ENCODE measurements at regions not wholly inside any gene's neighbourhood (a gene's known extent, or its start where the extent isn't known, plus 50 kb on each side); places are given as distances from the start of the nearest gene placed in this dataset.
"Not testable (repeated sequence)": the region's sequence is repeated elsewhere in the genome, so short reads cannot be mapped to it uniquely, and the experiment has no call there.

DNA sequence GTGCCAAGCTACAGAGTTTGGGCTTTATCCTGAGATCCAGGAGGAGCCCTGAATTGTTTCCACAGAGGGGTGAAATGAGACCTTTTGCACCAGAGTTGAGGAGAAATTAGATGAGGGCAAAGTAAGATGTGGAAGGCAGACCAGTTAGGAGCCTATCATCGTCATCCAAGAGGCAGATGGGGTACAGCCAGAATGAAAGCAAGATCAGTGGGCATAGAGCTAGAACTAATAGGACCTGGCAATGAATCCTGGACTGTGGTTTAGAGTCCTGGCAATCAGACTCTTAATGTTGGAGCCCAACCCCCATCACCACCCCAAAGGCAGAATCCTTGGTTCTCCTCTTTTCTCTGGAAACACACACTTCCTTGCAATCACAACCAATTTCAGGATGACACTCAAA is 166.6 kb upstream of the HMGA2 start:
- DNase-seq: no peak

DNA sequence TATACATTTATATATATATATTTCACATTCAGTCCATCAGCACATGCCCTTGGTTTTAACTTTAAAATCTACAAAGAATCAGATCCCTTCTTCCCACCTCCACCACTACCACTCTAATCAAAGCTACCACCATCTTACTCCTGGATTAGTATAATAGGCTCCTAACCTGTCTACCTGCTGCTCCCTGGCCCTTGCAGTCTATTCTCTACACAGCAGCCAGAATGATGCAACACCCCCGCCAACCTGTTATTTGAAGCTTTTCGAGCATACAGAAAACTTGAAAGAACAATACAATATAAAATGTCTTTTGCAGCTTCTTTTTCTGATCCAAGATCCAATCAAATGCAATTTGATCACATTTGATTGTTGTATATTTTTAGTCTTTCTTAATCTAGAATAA is 165.9 kb upstream of the HMGA2 start:
- no peak for DNase-seq

DNA sequence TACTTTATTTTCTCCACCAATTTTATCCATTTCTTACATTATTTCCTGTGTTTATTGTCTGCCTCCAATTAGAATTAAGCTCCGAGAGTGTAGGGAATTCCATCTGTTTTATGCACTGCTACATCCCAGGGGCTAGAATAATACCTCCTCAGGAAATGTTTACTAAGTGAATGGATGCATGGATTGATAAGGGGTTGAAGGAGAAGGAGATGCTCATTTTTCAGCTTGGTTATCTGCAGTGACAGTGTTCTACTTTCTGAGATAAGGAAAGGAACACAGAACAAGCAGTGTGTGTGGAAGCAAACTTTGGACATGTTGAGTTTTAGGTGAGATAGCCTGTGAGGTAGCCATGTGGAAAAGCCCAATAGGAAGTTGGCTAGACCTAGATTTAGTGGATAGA is 164.6 kb upstream of the HMGA2 start:
- DNase-seq: no peak

DNA sequence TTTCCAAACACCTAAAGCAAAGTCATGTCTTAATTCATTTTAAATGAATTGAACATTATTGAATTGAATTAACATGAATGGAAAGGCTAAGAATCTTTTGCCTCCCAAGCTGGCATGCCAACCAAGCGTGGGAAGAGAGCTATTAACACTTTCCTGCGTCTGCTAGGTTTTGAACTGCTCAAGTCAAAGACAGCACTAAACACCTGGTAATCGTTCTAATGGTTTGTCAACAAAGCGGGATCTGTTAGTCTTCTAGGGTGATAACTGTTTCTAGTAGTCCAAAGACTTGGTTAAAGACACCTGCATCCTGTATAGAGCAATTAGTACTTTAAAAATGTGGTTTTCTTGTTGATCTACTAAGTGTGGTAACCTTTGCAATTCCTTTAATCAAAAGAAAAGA is 164.2 kb upstream of the HMGA2 start:
- DNase-seq: no peak

DNA sequence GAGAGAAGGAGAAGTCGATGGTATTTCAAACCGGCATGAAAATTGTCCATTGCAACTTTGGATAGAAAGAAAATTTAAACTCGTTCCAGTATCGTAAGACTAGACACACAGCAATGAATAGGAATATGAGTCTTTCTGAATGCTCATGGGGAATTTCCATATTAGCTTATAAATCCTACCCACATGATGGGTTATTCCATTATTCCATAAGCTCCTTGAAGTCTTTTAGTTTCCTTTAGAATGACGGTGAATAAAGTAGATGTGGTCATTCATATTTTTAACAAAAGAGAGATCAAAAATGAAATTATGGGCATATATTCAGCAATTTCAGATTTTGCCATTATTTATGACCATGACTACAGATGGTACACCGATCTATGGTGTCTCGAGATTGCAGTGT is 163.4 kb upstream of the HMGA2 start:
- no peak for DNase-seq

DNA sequence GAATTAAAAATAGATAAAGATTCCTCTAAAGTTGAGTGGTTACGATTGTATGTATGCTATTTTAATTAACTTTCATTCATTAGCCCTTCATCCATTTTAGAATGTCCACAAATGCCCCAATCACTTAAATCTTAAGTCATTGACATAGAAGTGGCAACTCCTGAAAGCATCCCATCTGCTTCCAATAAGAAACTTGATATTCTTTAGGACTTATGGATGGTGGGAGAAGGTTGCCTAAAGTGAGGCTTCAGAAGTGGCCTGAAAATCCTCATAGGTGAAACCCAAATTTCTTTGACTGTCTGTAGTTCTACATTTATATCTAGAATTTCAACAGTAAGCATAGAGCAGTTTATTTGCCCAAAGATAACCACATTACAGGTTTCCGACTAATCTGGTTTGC is 161.7 kb upstream of the HMGA2 start:
- DNase-seq: no peak

DNA sequence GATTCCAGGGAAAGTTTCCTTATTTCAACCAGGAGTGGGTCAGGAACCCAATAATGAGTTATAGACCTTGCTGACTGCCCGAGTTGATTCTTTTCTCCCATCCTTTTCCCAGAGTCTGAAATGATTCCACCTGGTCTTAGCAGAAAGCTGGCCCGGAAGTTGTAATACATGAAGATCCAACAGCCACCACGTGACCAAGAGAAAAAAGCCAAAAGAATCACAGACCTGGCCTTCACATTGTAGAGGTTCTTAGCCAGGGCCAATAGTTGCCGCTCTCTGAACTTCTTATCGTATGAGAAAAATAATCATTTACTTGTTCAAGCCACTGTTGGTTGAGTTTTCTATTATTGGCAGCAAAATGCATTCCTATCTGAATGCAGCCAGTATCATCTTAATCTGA is 161.2 kb upstream of the HMGA2 start:
- DNase-seq: no peak

DNA sequence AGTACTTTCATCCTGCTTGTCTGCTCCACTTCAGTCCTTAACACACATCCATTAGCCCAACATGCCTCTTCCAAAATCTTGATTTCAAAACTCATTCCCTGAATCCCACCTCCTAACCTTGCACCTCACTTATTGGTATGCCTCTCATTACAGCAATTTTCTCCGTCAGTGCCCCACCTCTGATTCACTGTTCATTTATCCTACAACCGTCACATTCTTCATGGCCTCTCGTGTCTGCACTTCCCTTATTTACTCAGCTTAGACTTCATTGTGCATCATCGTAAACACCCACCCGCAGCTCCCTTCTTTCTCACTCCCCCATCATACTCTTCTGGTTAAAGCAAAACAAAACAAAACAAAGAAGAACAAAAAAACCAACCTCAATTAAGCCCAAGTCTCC is 160.6 kb upstream of the HMGA2 start:
- DNase-seq: no peak

DNA sequence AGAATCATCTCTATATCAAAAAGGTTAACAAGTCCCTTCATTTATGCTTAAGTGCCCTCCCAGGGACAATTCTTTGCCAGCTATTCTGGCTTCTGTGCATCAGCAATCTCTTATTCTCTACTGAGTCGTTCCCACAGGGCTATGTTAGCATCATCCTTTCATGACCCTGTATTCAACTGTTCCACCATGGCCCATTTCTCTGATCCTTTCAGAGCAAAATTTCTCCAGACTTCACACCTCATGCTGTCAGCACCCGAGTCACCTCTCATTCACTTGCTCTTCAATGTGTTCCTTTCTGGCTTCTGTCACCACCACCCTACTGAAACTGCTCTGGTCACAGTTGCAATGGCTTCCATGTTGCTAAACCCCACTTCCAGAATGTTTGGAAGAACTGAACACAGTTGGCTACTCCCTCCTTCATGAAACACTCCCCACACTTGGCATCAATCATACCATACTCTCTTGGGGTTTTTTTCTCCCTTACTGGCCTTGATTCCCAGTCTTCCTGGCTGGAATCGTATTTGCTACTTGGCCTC is 159.5 kb upstream of the HMGA2 start:
- no peak for DNase-seq

DNA sequence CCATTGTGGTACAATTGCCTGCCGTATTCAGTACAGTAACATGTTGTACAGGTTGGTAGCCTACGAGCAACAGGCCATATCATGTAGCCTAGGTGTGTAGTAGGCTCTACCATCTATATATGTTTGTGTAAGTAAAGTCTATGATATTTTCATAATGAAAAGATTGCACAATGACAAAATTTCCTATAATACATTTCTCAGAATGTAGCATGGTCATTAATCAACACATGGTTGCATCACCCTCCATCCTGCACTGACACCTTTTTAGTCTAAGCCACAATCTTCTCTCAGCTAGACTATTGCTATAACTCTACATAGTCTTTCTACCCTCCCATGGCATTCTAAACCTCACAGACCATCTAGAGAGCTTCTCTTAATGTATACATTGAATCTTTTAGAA is 158.5 kb upstream of the HMGA2 start:
- DNase-seq: no peak

DNA sequence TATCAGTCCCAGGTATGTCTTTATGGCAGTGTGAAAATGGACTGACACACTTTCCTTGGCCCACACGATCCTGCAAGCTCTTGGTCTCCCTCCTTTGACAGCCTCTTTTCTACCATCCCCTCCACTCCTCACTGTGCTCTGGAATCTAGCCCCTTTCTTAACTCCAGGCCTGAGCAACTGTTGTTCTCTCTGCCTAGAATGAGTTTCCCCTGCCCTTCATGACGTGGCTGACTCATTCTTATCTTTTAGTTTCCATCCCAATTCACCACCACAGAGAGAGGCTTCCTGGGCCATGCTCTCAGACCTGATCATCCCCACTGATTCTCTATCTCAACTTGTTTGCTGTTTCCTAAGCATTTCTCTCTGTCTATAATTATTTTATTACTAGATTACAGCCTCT is 157.4 kb upstream of the HMGA2 start:
- peak; percentile 30 for DNase-seq

DNA sequence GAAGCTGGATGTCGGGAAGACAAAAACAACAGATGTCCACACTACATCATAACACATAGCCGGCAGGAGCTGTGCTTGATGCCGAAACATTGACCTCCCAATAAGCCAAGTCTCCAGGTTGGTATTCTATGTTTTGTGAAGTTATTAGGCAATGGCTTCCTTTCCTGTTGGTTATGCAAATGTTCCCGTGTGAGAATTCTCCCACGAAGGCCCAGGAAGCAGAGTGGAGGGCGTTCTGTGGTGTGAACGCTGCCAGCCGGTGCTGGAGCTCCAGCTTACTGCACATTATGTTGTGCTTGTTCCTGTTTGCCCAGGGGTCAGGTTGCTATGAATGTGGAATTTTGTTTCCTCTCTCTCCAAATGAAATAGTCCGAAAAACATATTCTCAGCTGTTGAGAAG is 156.4 kb upstream of the HMGA2 start:
- DNase-seq: no peak

DNA sequence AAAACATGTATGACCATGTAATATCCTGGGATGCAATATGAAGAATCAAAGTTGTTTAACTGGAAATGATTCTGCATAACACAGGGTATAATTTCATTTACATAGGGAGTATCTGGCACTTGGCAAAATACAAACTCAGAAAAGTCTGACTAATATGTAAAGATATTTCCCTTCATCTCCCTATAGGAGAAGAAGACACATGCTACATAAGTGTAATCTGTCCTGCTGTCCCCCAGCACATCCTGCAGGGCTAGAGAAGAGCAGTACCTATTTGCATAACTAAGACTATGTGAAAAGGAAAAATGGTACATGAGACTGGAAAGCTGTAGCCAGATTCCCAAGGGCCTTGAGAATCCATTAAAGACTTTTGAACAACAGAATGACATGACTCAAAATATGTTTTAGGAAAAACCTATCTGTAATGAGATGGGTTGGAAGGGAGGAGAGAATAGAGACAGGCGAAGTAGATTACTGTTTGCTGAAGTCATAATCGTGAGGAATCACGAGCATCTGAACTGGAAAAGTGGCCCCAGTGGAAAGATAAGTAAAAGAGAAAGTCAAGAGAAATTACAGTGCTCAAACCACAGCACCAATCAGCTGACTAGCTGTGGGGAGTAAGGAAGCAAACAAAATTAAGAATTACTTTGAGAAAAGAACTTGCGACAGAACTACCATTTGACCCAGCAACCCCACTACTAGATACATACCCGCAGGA is 155.1 kb upstream of the HMGA2 start:
- no peak for DNase-seq

DNA sequence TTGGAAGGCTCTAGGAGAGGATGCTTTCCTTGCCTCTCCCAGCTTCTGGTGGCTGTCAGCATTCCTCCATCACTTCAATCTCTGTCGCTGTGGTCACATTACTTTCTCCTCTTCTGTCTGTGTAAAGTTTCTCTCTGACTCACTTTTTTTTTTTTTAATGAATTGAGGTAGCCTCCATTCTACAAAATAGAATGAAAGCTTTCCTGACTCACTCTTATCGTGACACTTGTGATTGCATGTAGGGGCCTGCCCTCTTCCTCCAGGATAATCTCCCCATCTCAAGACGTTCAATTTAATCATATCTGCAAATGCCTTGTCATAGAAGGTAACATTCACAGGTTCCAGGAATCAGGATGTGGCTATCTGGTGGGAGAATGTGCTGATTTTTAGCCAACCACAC is 153.5 kb upstream of the HMGA2 start:
- DNase-seq: no peak

DNA sequence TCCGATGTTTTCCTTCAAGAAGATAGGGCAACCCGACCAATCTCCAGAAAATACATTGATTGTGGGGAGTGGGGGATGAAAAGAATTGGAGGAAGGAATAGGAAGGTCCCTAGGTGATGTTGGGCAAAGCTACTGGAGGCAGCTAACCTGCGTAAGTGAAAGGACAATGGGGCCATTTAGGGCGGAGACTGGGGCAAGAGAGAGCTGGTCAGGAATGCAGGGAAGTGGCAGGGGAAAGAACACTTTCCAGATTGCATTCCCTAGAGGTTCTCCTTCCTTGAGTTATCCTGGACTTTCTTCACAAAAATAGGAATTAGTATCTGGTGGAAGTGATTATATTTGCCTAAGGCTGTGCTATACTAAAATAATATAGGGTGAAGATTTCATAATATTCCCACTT is 151.8 kb upstream of the HMGA2 start:
- no peak for DNase-seq

DNA sequence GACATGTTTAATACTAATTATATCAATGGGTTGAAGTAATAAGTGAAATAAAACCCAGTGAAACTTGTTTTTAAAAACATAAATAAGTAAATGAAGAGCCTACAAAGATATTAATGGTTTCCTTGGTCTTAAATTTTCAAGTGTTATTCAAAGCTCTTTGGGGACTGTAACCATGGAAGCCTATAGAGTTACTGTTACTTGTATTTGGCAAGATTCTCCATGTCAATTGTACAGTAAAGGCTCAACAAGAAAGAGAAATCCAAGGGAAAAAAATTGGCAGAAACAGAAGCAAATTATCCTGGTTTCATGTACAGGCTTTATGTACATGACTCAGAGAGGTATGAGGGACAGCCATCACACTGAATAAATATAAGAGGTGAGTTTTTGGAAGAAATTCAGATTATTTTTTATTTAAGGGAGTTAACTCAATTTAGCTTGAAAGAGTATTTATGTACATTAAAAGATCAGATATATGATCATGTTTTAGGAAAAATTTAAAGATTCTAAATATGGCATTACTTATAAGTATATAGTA is 151.1 kb upstream of the HMGA2 start:
- DNase-seq: no peak

DNA sequence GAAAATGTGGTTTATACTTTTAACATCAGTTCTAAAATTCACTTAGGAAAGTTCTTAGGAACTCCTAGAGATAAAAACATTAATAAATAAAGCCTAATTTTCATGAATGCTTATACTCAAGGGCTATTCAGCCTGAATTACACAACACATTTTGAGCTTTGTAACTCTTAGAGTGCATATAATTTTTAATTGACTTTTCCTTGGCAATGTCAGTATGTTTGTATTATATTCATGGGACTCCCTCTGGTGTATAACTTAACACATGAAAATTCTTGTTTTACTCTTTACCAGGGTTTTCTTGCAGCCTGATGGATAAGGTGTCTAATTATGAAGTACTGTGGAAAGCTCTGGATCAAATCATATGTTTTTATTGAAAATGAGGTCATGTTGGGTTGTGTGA is 150.6 kb upstream of the HMGA2 start:
- DNase-seq: no peak

DNA sequence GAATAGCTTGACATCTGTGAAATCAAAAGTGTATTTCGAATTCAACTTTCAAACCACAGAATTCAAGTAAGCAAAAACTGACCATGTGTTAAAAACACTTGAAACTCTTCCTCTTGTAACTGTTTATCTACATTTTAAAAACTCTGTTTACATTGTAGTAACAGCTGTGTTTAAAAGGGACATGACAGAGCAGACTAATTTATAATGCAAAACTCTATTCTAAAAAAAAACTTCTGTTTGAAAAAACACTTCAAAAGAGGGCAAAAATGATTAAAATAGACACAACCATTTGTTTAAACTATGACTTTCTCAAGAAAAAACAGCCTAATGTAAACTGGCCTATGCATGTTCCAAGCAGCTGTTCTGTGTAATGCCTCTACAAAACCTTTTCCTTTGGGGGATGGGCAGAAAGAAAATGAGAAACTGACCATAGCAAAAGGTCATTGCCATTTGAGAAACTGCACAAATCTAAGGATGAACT is 149.1 kb upstream of the HMGA2 start:
- no peak for DNase-seq

DNA sequence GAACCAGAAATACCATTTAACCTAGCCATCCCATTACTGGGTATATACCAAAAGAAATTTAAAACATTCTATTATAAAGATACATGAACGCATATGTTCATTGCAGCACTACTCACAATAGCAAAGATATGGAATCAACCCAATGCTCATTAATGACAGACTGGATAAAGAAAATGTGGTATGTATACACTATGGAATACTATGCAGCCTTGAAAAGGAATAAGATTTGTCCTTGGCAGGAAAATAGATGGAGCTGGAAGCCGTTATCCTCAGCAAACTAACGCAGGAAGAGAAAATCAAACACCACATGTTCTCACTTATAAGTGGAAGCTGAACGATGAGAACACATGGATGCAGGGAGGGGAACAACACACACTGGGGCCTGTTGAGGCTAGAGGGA is 146.1 kb upstream of the HMGA2 start:
- DNase-seq: not testable (repeated sequence)

DNA sequence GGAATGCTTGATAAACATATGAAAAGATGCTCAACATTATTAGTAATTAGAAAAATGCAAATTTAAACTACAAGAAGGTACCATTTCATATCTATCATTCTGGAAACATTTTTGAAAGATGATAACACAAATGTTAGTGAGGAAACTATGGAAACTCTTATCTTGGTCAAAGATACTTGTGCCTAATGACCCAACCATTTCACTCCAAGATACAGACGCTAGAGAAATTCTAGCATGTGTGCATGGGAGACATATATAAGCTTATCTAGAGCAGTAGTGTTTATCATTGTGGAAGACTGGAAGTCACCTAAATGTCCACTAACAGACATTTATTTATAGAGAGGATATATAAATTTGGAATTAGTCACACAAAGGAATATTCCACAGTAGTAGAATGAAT is 143.1 kb upstream of the HMGA2 start:
- no peak for DNase-seq

DNA sequence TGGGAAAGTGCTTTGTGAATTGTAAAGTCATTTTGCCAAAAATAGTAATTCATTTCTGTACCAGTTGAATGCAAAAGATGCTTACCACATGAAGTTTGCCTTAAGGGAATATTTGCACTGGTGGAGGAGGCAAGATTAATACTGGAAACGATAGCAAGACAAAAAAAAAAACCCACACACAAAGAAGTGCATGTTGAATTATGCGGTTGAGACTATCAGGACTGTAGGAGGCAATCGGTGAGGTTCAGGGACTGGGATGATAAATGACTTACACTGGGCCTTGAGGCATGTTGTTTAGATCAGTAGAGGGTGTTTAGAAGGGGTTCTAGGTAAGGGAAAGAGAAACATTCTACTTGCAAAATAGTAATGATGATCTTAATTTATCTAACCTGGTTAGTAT is 142.2 kb upstream of the HMGA2 start:
- DNase-seq: no peak

DNA sequence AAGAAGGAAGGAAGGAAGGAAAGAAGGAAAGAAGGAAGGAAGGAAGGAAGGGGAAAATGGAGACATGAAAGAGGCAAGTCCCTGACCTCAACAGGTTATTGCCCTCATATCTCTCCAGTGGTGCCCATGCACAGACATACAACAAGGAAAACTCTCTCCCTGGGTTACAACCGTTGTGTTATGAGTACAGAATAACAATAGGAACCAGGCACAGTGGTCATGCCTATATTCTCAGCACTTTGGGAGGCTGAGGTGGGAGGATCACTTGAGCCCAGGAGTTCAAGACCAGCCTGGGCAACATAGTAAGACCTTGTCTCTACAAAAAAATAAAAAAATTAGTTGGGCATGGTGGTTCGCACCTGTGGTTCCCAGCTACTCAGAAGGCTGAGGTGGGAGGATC is 139.4 kb upstream of the HMGA2 start:
- no peak for DNase-seq

DNA sequence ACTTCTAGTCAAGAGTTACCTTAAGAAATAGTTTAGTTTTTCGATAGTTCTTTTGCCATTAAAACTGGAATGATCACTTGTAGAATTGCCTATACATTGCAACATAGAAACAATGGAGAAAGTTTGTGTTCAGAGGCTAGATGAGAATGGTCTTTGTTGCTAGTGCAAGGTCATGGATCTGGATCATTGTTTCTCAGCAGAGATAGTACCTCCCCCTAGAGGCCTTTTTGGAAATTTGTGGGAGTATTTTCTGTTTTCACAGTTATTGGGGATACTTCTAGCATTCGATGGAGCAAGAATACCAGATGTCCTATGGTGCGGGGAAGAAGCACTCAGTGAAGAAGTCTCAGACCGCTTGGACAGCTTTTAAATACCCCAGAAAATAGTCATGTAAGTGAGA is 138.8 kb upstream of the HMGA2 start:
- DNase-seq: no peak

DNA sequence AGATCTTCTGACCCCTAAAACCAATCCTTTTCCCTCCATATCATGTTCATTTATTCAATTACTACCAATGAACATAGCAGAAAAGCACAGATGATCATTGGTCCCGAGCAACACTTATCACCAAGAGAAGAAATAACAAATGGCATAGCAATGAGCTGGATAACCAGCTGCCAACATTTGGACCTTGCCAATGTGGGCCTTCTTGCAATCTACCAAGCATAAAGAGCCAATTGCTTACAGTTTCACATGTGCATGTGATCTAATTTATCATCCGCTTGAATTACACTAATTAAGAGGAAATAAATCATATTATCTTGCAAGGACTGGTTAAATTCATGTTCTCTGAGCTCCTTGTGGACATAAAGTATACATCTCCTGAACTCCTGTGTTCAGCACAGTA is 134.8 kb upstream of the HMGA2 start:
- DNase-seq: no peak

DNA sequence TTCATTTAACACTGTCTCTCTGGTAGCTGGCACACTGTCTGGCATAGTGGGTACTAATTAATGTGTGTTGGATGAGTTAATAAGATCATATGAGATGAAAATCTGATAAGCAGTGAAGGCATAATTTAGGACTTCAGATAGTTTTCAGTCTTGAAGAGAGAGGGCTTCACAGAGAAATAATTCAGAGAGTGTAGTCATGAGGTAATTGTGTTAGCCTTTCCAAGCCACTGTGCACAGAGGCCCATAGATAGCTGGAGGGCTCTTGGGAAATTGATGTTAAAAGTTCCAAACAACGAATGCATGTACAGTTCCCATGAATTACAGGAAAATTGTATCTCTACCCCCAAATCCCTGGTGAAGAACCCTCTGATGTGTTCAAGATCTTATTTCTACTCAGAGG is 133.8 kb upstream of the HMGA2 start:
- DNase-seq: no peak

Measured in stimulated activated CD4-positive, alpha-beta T cell treated with anti-CD3 and anti-CD28 coated beads, Interleukin-1b, Interleukin-23, amount 100 ng/mL, for 48 hours (primary cell).